HEK293T (cell line): ENCODE measurements at regions not wholly inside any gene's neighbourhood (a gene's known extent, or its start where the extent isn't known, plus 50 kb on each side); places are given as distances from the start of the nearest gene placed in this dataset.

Experiments used
- ARNT ChIP-seq: fragments of 450-650 bp; IDR thresholded peaks from 2 replicates; pipeline ENCODE4 v1.6.1; 2017; ENCODE audit warnings: mild to moderate bottlenecking
- BHLHE40 ChIP-seq: fragments of 450-650 bp; IDR thresholded peaks from 2 replicates; pipeline ENCODE4 v1.6.1; 2016; ENCODE audit warnings: mild to moderate bottlenecking, moderate library complexity, borderline replicate concordance
- CTBP1 ChIP-seq: fragments of 450-650 bp; IDR thresholded peaks from 2 replicates; pipeline ENCODE4 v1.6.1; 2016; ENCODE audit warnings: borderline replicate concordance
- ELF4 ChIP-seq: fragments of 450-650 bp; IDR thresholded peaks from 2 replicates; pipeline ENCODE4 v1.6.1; 2017; ENCODE audit warnings: antibody characterized with exemption
- FOXA1 ChIP-seq: fragments of 450-650 bp; IDR thresholded peaks from 2 replicates; pipeline ENCODE4 v1.6.1; 2016; ENCODE audit warnings: mild to moderate bottlenecking
- FOXK2 ChIP-seq: fragments of 450-650 bp; IDR thresholded peaks from 2 replicates; pipeline ENCODE4 v1.6.1; 2016; ENCODE audit warnings: mild to moderate bottlenecking
- FOXM1 ChIP-seq: fragments of 450-650 bp; IDR thresholded peaks from 2 replicates; pipeline ENCODE4 v1.6.1; 2017; ENCODE audit warnings: mild to moderate bottlenecking, borderline replicate concordance
- HDGF ChIP-seq: fragments of 450-650 bp; IDR thresholded peaks from 2 replicates; pipeline ENCODE4 v1.6.1; 2017; ENCODE audit warnings: antibody characterized with exemption, borderline replicate concordance
- L3MBTL2 ChIP-seq: fragments of 450-650 bp; conservative IDR thresholded peaks from 2 replicates; pipeline ENCODE4 v1.6.1; 2016; ENCODE audit warnings: mild to moderate bottlenecking
- LEF1 ChIP-seq: fragments of 450-650 bp; IDR thresholded peaks from 2 replicates; pipeline ENCODE4 v1.6.1; 2017; ENCODE audit warnings: mild to moderate bottlenecking, borderline replicate concordance
- NFRKB ChIP-seq: fragments of 450-650 bp; IDR thresholded peaks from 2 replicates; pipeline ENCODE4 v1.6.1; 2016; ENCODE audit warnings: mild to moderate bottlenecking, moderate library complexity
- SP1 ChIP-seq: fragments of 450-650 bp; IDR thresholded peaks from 2 replicates; pipeline ENCODE4 v1.6.1; 2017
- SUZ12 ChIP-seq: fragments of 450-650 bp; IDR thresholded peaks from 2 replicates; pipeline ENCODE4 v1.6.1; 2016; ENCODE audit warnings: mild to moderate bottlenecking
- ZNF384 ChIP-seq: fragments of 450-650 bp; IDR thresholded peaks from 2 replicates; pipeline ENCODE4 v1.6.1; 2016

DNA sequence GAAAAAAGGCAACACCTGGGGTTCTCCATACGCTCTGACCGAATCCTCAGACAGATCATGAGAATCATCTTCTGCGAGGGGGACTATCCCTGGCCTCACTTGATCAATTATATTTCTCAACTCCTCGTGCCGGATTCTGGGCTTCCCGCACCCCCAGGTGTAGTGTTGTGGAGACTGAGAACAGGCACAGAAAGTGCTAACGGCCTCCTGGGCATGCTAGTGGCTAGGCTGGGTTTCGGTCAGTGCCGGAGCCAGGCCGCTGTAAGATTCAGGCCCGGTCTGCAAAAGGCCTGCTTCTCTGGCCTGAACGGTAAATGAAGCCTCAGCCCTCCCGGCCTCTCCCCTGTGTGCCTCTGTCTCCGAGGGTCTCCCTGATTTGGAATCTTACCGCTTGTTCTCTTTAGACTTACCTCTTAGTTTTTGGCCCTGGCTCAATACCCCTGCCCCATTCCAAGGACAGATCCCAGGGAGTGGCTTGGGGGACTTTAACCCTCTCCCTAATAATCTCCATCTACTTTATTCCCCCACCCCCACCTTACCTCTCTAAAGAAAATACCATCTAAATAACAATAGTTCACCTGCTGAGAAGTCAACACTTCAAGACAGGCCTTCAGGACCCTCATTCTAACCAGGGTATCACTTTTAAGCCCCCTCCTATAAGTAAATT, 79.0 kb upstream of the MEDAG start:
- TF ChIP-seq BHLHE40, result no peak
- no peak for TF ChIP-seq SUZ12
- no peak for TF ChIP-seq HDGF
- no peak for TF ChIP-seq LEF1
- no peak for TF ChIP-seq FOXM1
- TF ChIP-seq SP1, result no peak
- TF ChIP-seq ZNF384, result no peak
- no peak for TF ChIP-seq FOXA1
- TF ChIP-seq FOXK2, result no peak
- no peak for TF ChIP-seq ELF4
- no peak for TF ChIP-seq CTBP1
- TF ChIP-seq ARNT, result no peak
- TF ChIP-seq L3MBTL2, result no peak
- no peak for TF ChIP-seq NFRKB
